ENCODE measurements at regions not wholly inside any gene's neighbourhood (a gene's known extent, or its start where the extent isn't known, plus 50 kb on each side); places are given as distances from the start of the nearest gene placed in this dataset.

DNA sequence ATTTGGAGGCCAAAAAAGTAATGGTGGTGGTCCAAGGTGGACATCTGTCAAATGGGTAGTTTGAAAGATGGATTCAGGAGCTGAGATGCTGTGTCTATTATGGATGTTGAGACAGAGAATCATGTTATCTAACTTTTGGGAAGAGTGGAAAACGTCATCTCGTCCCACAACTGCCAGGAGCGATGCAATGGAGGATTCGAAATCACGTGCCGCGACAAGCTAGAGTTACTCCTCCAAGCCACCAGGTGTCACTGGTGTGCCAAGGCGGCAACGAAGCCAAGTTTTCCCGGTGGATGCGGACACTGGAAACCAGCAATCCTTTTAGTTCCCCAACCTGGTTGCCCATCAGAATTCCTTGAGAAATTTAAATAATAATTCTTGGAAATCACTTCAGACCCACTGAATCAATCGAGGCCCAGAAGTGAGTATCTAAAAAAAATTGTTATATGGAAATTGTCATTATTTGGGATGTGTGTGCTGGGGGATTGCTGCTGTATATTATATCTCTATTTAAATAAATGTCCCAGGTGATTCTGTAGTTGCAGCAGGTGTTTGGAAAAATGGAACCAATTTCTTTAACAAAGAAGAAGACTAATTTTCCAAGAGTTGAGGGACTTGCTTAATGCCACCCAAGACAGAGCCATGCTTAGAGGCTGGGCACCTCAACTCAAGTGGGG is 206.1 kb downstream of the HAPSTR1 start:
- Mint-ChIP-seq H3K27me3 (ENCODE audit: low read depth) (peaks cover 5% of the 10 kb centered on the region), H3K36me3 (ENCODE audit: low read depth) (no peaks in the 10 kb centered on the region), H3K27ac (peak overlapping the region in 2 of 3 experiments; percentile 41 to 42), H3K9me3 (no peaks in the 10 kb centered on the region), H3K4me1 (peaks cover 7% of the 10 kb centered on the region), H3K4me3 (no peak overlapping the region)
- TF ChIP-seq, protein P1, sequence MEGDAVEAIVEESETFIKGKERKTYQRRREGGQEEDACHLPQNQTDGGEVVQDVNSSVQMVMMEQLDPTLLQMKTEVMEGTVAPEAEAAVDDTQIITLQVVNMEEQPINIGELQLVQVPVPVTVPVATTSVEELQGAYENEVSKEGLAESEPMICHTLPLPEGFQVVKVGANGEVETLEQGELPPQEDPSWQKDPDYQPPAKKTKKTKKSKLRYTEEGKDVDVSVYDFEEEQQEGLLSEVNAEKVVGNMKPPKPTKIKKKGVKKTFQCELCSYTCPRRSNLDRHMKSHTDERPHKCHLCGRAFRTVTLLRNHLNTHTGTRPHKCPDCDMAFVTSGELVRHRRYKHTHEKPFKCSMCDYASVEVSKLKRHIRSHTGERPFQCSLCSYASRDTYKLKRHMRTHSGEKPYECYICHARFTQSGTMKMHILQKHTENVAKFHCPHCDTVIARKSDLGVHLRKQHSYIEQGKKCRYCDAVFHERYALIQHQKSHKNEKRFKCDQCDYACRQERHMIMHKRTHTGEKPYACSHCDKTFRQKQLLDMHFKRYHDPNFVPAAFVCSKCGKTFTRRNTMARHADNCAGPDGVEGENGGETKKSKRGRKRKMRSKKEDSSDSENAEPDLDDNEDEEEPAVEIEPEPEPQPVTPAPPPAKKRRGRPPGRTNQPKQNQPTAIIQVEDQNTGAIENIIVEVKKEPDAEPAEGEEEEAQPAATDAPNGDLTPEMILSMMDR (IDR thresholded peaks at IDR 0.05; ENCODE audit: unreplicated experiment in 3 of 3) = peak; percentile 57 to 68 (median 61)

DNA sequence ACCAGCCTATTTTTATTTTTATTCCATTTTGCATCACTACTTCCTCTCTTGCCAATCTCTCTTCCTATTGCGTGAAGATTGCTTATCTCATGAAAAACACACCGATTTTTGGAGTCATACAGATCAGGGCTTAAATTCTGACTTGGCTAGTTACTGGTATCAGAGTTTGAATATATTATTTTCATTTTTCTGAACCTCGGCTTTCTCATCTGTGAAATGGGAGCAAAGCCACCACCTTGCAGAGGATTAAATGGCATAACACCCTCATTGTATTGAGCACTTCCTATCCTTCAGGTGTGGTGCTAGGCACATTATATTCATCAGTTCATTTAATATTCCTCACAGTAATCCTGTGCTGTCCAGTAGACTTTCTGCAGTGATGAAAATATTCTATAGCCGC is 208.8 kb downstream of the HAPSTR1 start:
- H3K27me3 Mint-ChIP-seq (ENCODE audit: low read depth) = peaks cover 10% of the 10 kb centered on the region
- no peaks in the 10 kb centered on the region for H3K36me3 Mint-ChIP-seq (ENCODE audit: low read depth)
- TF ChIP-seq, protein P1 (IDR thresholded peaks at IDR 0.05; ENCODE audit: unreplicated experiment in 3 of 3) = no peak
- H3K4me3 Mint-ChIP-seq = no peak overlapping the region
- H3K27ac Mint-ChIP-seq = no peak overlapping the region
- peaks cover 7% of the 10 kb centered on the region for H3K4me1 Mint-ChIP-seq
- no peaks in the 10 kb centered on the region for H3K9me3 Mint-ChIP-seq

DNA sequence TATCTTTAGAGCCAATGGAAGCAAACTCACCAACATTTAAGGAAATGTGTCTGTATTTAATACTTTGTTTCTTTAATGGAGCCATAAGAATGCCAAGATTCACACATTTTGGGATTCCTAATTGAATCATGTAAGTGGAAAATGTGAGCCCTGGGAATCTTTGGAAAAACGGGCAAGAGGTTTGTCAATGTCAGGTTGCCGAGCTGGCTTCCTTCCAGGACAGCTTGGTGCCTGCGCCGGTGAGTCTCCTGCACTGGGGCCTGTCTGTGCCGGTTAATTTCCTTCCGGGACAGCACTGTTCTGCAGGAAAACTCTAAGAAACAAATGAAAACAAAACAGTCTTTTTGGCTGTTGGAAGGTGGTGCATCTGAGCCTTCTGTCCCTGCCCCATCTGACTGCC is 210.6 kb downstream of the HAPSTR1 start:
- no peak overlapping the region for H3K4me3 Mint-ChIP-seq
- no peaks in the 10 kb centered on the region for H3K36me3 Mint-ChIP-seq (ENCODE audit: low read depth)
- TF ChIP-seq, protein P1 (IDR thresholded peaks at IDR 0.05; ENCODE audit: unreplicated experiment in 3 of 3) = no peak

DNA sequence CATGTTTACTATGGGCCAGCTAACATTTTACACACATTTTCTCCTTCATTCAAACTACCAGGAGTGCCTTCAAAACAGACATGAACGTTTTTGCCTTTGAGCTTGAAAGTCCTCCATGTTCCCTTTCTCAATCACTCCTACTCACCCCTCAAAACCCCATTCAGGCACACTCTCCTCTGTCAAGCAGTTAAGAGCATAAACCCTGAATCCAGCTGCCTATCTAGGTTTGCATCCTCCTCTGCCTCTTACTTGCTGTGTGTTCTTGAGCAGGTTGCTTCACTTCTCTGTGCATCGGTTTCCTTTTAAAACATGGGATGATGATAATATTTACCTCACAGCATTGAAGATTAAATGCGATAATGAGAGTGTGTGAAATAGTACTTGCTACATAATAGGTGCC is 215.3 kb downstream of the HAPSTR1 start:
- Mint-ChIP-seq H3K9me3 (no peaks in the 10 kb centered on the region), H3K4me3 (no peak overlapping the region), H3K27ac (peak overlapping the region; percentile 76 to 88 (median 77)), H3K36me3 (ENCODE audit: low read depth) (no peaks in the 10 kb centered on the region), H3K27me3 (ENCODE audit: low read depth) (peaks cover 30% of the 10 kb centered on the region), H3K4me1 (peaks cover 23% of the 10 kb centered on the region)
- TF ChIP-seq, protein P1 (IDR thresholded peaks at IDR 0.05; ENCODE audit: unreplicated experiment in 3 of 3) = no peak

More for the DNA sequence above, 210.6 kb downstream of the HAPSTR1 start:
- peaks cover 16% of the 10 kb centered on the region for H3K27me3 Mint-ChIP-seq (ENCODE audit: low read depth)
- no peaks in the 10 kb centered on the region for H3K4me1 Mint-ChIP-seq
- no peak overlapping the region for H3K27ac Mint-ChIP-seq
- H3K9me3 Mint-ChIP-seq = no peaks in the 10 kb centered on the region

DNA sequence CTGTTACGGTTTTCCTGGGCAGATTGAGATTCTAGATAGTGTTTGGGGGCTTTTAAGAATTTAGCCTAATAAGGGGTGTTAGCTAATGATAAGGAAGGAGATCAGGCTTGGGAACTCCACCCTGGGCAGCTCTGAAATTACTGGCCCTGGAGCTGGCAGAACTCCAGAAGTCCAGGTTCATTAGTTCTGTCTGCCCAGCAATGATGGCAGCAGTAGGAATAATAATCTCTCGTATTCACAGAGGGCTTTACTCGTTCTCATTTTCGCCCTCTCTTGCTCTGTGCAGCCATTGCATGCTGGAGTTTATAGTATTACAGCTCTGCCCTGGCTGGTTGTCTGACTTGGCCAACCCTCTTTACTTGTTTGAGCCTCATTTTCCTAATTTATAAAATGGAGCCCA is 216.0 kb downstream of the HAPSTR1 start:
- Mint-ChIP-seq H3K9me3 (no peaks in the 10 kb centered on the region), H3K27me3 (ENCODE audit: low read depth) (peaks cover 34% of the 10 kb centered on the region), H3K36me3 (ENCODE audit: low read depth) (no peaks in the 10 kb centered on the region), H3K4me3 (no peak overlapping the region), H3K4me1 (peaks cover 23% of the 10 kb centered on the region), H3K27ac (peak overlapping the region; percentile 76 to 88 (median 77))
- TF ChIP-seq, protein P1 (IDR thresholded peaks at IDR 0.05; ENCODE audit: unreplicated experiment in 3 of 3) = no peak

DNA sequence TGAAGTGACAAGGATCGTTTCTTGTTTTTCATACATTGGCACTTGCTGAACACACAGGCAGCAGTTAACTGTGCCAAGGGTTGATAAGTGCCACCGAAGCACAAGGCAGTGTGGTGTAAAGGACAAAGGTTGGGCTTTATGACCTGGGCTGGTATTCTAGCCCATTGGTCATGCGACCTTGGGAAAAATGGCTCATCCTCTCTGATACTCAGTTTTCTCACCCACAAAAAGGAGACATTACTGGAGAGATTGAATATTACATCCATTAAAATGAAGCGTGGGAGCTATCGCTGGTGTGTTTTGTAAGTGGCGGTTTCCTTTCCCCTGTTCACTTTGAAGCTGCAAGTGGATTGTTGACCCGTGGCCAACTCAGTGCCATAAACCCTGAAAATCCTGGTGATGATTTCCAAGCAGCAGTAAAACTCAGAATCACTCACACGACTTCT is 216.9 kb downstream of the HAPSTR1 start:
- Mint-ChIP-seq H3K27ac (peak overlapping the region; percentile 76 to 88 (median 77)), H3K9me3 (no peaks in the 10 kb centered on the region), H3K36me3 (ENCODE audit: low read depth) (no peaks in the 10 kb centered on the region), H3K4me3 (no peak overlapping the region), H3K27me3 (ENCODE audit: low read depth) (peaks cover 34% of the 10 kb centered on the region), H3K4me1 (peaks cover 23% of the 10 kb centered on the region)
- TF ChIP-seq, protein P1 (IDR thresholded peaks at IDR 0.05; ENCODE audit: unreplicated experiment in 3 of 3) = no peak
